ENCODE measurements at regions not wholly inside any gene's neighbourhood (a gene's known extent, or its start where the extent isn't known, plus 50 kb on each side); places are given as distances from the start of the nearest gene placed in this dataset.
A peak's percentile ranks its signal among the peaks of the same experiment; 100 is the strongest.

- no peak overlapping the region for H3K27ac ChIP-seq
- TF ChIP-seq CEBPB (IDR thresholded peaks at IDR 0.05) (no peak), HES2 (IDR thresholded peaks at IDR 0.05) (no peak), FOSB (CRISPR knock-in tag; IDR thresholded peaks at IDR 0.05) (no peak), NPAS2 (CRISPR knock-in tag; IDR thresholded peaks at IDR 0.05; ENCODE audit: borderline replicate concordance) (no peak), CBX2 (IDR thresholded peaks at IDR 0.05; ENCODE audit: borderline replicate concordance, low read depth) (no peak), NFE2L2 (conservative IDR thresholded peaks at IDR 0.05; ENCODE audit: low read length) (no peak)
- no peaks in the 10 kb centered on the region for H3K4me1 ChIP-seq
- no peak overlapping the region for H3K4me2 ChIP-seq
- peaks cover 9% of the 10 kb centered on the region; the same call in 2 of the 3 replicates for H3K9me3 ChIP-seq
- 17% methylated on average over 4 of the region's 4 CpGs for WGBS (ENCODE audit: missing lambda C conversion rate)
- FAIRE-seq, result no peak
- no peak overlapping the region for H3K4me3 ChIP-seq
- no peak for ATAC-seq
- ChIA-PET POLR2A (no interaction called here), CTCF (no interaction called here)
- DNase-seq (ENCODE audit: low read depth in 1 of 2, low spot score in 1 of 2), result no peak
These were observed 50.2 kb upstream of the CCND2 start for GRCh38 chr12:4223273-4223845.

GRCh38 chr12:4221258-4221620, 52.3 kb upstream of the CCND2 start:
- Histone ChIP-seq H3K27ac (no peak overlapping the region), H3K9me3 (peaks cover 9% of the 10 kb centered on the region; the same call in 2 of the 3 replicates), H3K4me1 (no peaks in the 10 kb centered on the region), H3K4me3 (no peak overlapping the region), H3K4me2 (no peak overlapping the region)
- DNase-seq (ENCODE audit: low read depth in 1 of 2, low spot score in 1 of 2) (no peak), ATAC-seq (no peak), FAIRE-seq (peak; percentile 85)
- POLR2A ChIA-PET, result no interaction called here
- TF ChIP-seq ELK1 (IDR thresholded peaks at IDR 0.05; ENCODE audit: low read depth, low read length), result no peak
- TF ChIP-seq ZNF302 (CRISPR knock-in tag; IDR thresholded peaks at IDR 0.05), result no peak
- TF ChIP-seq USF2 (IDR thresholded peaks at IDR 0.05), result no peak
- no peak for TF ChIP-seq E2F6 (IDR thresholded peaks at IDR 0.05; ENCODE audit: borderline replicate concordance, low read depth)
- TF ChIP-seq ZC3H11A (IDR thresholded peaks at IDR 0.05), result no peak
- no peak for TF ChIP-seq FOXS1 (CRISPR knock-in tag; IDR thresholded peaks at IDR 0.05)
- no peak for TF ChIP-seq RCOR1 (IDR thresholded peaks at IDR 0.05; ENCODE audit: low read depth, low read length)
- TF ChIP-seq SMC3 (IDR thresholded peaks at IDR 0.05), result no peak
- TF ChIP-seq CHD2 (IDR thresholded peaks at IDR 0.05; ENCODE audit: low read length, partially characterized antibody), result no peak
- no peak for TF ChIP-seq BHLHE40 (IDR thresholded peaks at IDR 0.05; ENCODE audit: low read depth, low read length)
- TF ChIP-seq HOXB5 (CRISPR knock-in tag; IDR thresholded peaks at IDR 0.05), result no peak
- no peak for TF ChIP-seq CEBPB (IDR thresholded peaks at IDR 0.05)
- TF ChIP-seq HOXB13 (CRISPR knock-in tag; IDR thresholded peaks at IDR 0.05; ENCODE audit: low read depth), result no peak
- CTCF ChIA-PET, result interaction anchor here (1.3 to 1.9 kb wide), 2 partner anchors 56 to 336 kb away, joined by 5 to 6 read pairs; no protein-coding TSS in a partner anchor

GRCh38 chr12:4220536-4221257, 52.9 kb upstream of the CCND2 start:
- H3K4me2 ChIP-seq, result no peak overlapping the region
- WGBS (ENCODE audit: missing lambda C conversion rate), result 4% methylated on average over 7 of the region's 7 CpGs
- ATAC-seq (no peak), DNase-seq (ENCODE audit: low read depth in 1 of 2, low spot score in 1 of 2) (no peak), FAIRE-seq (no peak)
- CTCF ChIA-PET, result interaction anchor here (1.3 to 1.9 kb wide), 3 partner anchors 56 to 335 kb away, joined by 3 to 6 read pairs (median 5); no protein-coding TSS in a partner anchor
- H3K4me1 ChIP-seq, result no peaks in the 10 kb centered on the region
- POLR2A ChIA-PET, result no interaction called here
- H3K4me3 ChIP-seq, result no peak overlapping the region
- peaks cover 9% of the 10 kb centered on the region; the same call in 2 of the 3 replicates for H3K9me3 ChIP-seq
- H3K27ac ChIP-seq, result no peak overlapping the region
- no peak for TF ChIP-seq PHF8 (IDR thresholded peaks at IDR 0.05; ENCODE audit: borderline replicate concordance, low read depth)
- no peak for TF ChIP-seq CBX8 (IDR thresholded peaks at IDR 0.05)
